Sigmoid colon (tissue), 6 donors: ENCODE measurements at regions not wholly inside any gene's neighbourhood (a gene's known extent, or its start where the extent isn't known, plus 50 kb on each side); places are given as distances from the start of the nearest gene placed in this dataset.

Experiments
- DNase-seq: peaks from one replicate; pipeline ENCODE4 v3.0.0-alpha.2; 2019
- H3K27ac ChIP-seq, 4 donors: fragments of 200-600 bp; sonication (generic); one replicate each; pipeline ENCODE4 v1.5.1; 2016 to 2019; ENCODE audit warnings: mild to moderate bottlenecking in 1 of 4
- H3K27me3 ChIP-seq, 3 donors: fragments of 200-600 bp; sonication (generic); one replicate each; pipeline ENCODE4 v1.5.1; 2019; ENCODE audit warnings: mild to moderate bottlenecking in 1 of 3
- H3K36me3 ChIP-seq, 4 donors: fragments of 200-600 bp; sonication (generic); one replicate each; pipeline ENCODE4 v1.5.1; 2016 to 2019
- H3K4me1 ChIP-seq, 4 donors: fragments of 200-600 bp; sonication (generic); one replicate each; pipeline ENCODE4 v1.5.1; 2017 to 2019
- H3K4me3 ChIP-seq, 4 donors: fragments of 200-600 bp; sonication (generic); one replicate each; pipeline ENCODE4 v1.5.1; 2017 to 2019; ENCODE audit warnings: mild to moderate bottlenecking in 2 of 4, moderate library complexity in 1 of 4
- H3K9me3 ChIP-seq, 4 donors: fragments of 200-600 bp in 3 of 4; sonication (generic) in 3 of 4; one replicate each; pipeline versions ENCODE4 v1.5.1 to v1.6.1; 2013 to 2019
- EP300 ChIP-seq, 4 donors: sonication (generic); formaldehyde crosslinking; IDR thresholded peaks; one replicate each; pipeline ENCODE4 v1.6.1; 2017; ENCODE audit warnings: antibody characterized with exemption in 4 of 4
- POLR2A ChIP-seq, 2 donors: fragments of 450-650 bp; IDR thresholded peaks; one replicate each; pipeline ENCODE4 v1.6.1; 2016; ENCODE audit warnings: antibody characterized with exemption in 2 of 2, mild to moderate bottlenecking in 2 of 2, moderate library complexity in 2 of 2
- POLR2AphosphoS5 ChIP-seq, 4 donors: sonication (generic); formaldehyde crosslinking; IDR thresholded peaks; one replicate each; pipeline ENCODE4 v1.6.1; 2017; ENCODE audit warnings: antibody characterized with exemption in 4 of 4
- WGBS, 2 donors: extraction: QIAGEN DNeasy Blood & Tissue Kit; methylation state at CpG; one replicate each; pipeline ENCODE4 v1.1.7; 2013; 5-methylcytosine and 5-hydroxymethylcytosine counted together
- intact Hi-C: fragments of 100-400 bp; cut with DNase I; formaldehyde crosslinking; loops from one replicate; pipeline ENCODE4 v1.15.1; 2023
- TF ChIP-seq, protein P1 (sequence below), 4 experiments: fragments of 450-650 bp in 3 of 4; fragments of 200-600 bp in 1 of 4; IDR thresholded peaks; one replicate each; pipeline ENCODE4 v1.5.1; 2016 to 2019; ENCODE audit warnings: antibody characterized with exemption in 4 of 4, mild to moderate bottlenecking in 3 of 4, moderate library complexity in 2 of 4
- donor health status: healthy with polysubstance abuse.
- donor health status: healthy.

DNA sequence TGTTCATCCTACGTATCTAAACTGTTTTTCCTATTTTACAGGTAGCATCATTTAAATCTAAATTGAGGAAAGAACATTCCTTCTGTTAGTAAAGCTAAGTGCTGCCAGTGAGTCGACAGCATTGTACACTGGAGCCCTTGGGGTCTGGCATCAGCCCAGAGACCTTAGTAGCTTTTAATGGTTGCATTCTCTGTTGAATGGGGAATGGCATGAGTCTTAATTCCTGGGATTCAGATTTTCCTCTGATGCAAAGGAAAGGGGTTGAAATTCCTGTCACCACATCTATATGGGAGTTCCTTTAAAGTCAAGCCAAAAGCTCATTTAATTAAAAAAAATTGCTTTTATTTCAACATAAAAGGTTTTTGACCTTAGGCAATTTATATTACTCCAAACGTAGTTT, 148.4 kb upstream of the GBE1 start:
- DNase-seq: no peak
- Histone ChIP-seq H3K9me3 (no peaks in the 10 kb centered on the region), H3K4me1 (no peaks in the 10 kb centered on the region), H3K4me3 (no peak overlapping the region), H3K27me3 (no peaks in the 10 kb centered on the region), H3K27ac (no peak overlapping the region), H3K36me3 (no peaks in the 10 kb centered on the region)
- TF ChIP-seq, protein P1, sequence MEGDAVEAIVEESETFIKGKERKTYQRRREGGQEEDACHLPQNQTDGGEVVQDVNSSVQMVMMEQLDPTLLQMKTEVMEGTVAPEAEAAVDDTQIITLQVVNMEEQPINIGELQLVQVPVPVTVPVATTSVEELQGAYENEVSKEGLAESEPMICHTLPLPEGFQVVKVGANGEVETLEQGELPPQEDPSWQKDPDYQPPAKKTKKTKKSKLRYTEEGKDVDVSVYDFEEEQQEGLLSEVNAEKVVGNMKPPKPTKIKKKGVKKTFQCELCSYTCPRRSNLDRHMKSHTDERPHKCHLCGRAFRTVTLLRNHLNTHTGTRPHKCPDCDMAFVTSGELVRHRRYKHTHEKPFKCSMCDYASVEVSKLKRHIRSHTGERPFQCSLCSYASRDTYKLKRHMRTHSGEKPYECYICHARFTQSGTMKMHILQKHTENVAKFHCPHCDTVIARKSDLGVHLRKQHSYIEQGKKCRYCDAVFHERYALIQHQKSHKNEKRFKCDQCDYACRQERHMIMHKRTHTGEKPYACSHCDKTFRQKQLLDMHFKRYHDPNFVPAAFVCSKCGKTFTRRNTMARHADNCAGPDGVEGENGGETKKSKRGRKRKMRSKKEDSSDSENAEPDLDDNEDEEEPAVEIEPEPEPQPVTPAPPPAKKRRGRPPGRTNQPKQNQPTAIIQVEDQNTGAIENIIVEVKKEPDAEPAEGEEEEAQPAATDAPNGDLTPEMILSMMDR (IDR thresholded peaks at IDR 0.05): no peak
- TF ChIP-seq POLR2AphosphoS5 (IDR thresholded peaks at IDR 0.05): no peak
- no peak for TF ChIP-seq POLR2A (IDR thresholded peaks at IDR 0.05)
- TF ChIP-seq EP300 (IDR thresholded peaks at IDR 0.05): no peak
- WGBS, 2 donors: 54 to 84% methylated on average over 3 of the region's 3 CpGs
- intact Hi-C loops: no loop called here

DNA sequence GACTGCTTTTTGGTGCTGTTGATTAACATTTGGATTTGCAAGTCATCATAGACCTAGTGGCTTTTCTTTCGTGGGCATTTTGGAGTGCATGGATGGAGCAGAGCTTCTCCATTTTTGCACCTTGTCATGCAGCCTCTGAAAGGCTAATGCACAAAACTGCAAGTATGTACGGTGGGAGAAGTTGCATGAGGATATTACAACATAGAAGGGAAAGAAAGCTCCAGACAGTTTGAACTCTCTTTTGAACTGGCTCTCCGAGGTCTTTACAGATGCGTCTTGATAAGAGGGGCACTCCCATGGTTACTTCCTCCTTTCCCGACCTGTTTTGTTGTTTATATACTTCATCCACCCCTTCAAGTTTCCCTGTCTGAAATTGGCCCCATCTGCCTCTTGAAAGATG, 147.1 kb upstream of the GBE1 start:
- no peak for DNase-seq
- intact Hi-C loops: no loop called here
- no peaks in the 10 kb centered on the region for H3K9me3 ChIP-seq

DNA sequence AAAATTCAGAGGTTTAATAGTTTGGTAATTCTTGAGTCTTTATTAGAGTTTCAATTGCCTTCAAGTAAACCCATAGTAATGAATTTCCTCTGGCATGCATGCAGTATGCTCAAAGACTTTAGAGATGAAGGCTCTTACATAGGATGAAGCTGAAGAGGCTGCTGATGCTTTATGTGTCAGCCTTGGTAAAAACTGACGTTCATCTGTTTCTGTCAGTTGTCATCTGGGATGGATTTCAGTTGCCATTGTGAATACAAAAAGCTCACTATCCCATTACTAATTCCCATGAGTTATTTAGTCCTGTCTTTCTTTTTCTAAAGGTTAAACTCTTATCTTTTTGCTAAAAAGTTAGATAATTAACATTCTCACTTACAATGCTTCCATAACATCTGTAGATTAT, 136.9 kb upstream of the GBE1 start:
- Histone ChIP-seq H3K27ac (no peak overlapping the region), H3K4me1 (no peaks in the 10 kb centered on the region), H3K9me3 (no peaks in the 10 kb centered on the region), H3K36me3 (no peaks in the 10 kb centered on the region), H3K4me3 (no peak overlapping the region), H3K27me3 (no peaks in the 10 kb centered on the region)
- TF ChIP-seq POLR2AphosphoS5 (IDR thresholded peaks at IDR 0.05) (no peak), EP300 (IDR thresholded peaks at IDR 0.05) (no peak), POLR2A (IDR thresholded peaks at IDR 0.05) (no peak)
- TF ChIP-seq, protein P1 (IDR thresholded peaks at IDR 0.05): no peak
- no peak for DNase-seq
- 73 to 79% methylated on average over 1 of the region's 1 CpG for WGBS, 2 donors
- intact Hi-C loops: no loop called here

More for the DNA sequence above, 147.1 kb upstream of the GBE1 start:
- Histone ChIP-seq H3K36me3 (no peaks in the 10 kb centered on the region), H3K4me3 (no peak overlapping the region), H3K4me1 (no peaks in the 10 kb centered on the region), H3K27ac (no peak overlapping the region), H3K27me3 (no peaks in the 10 kb centered on the region)
- WGBS, 2 donors: 30 to 37% methylated on average over 5 of the region's 5 CpGs
- TF ChIP-seq, protein P1 (IDR thresholded peaks at IDR 0.05): no peak
- no peak for TF ChIP-seq POLR2A (IDR thresholded peaks at IDR 0.05)
- no peak for TF ChIP-seq EP300 (IDR thresholded peaks at IDR 0.05)
- TF ChIP-seq POLR2AphosphoS5 (IDR thresholded peaks at IDR 0.05): no peak

DNA sequence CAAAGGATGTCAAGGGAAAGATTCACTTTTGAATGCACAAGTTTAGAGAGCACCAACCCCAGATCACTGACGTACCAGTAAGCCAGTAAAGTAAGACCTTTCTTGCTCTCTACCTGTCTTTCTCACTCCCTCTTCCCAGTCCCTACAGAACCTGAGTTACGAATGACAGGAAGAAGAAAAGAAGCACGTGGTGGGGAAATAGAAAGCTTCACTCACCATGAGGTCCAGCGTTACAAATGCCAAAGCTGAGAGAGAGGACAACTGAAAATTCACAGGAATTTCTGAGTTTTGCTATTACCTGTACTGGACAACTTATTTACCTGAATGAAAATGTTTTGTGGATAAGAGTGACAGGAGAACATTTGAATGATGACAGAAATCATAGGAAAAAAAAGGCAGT, 133.2 kb upstream of the GBE1 start:
- no peak overlapping the region for H3K27ac ChIP-seq
- H3K27me3 ChIP-seq: no peaks in the 10 kb centered on the region
- H3K36me3 ChIP-seq: no peaks in the 10 kb centered on the region
- WGBS, 2 donors: 75 to 81% methylated on average over 4 of the region's 4 CpGs
- no peak overlapping the region for H3K4me3 ChIP-seq
- no peaks in the 10 kb centered on the region for H3K4me1 ChIP-seq
- intact Hi-C loops: no loop called here
- no peak for DNase-seq
- no peak for TF ChIP-seq POLR2AphosphoS5 (IDR thresholded peaks at IDR 0.05)
- TF ChIP-seq, protein P1 (IDR thresholded peaks at IDR 0.05): no peak
- no peak for TF ChIP-seq EP300 (IDR thresholded peaks at IDR 0.05)
- TF ChIP-seq POLR2A (IDR thresholded peaks at IDR 0.05): no peak
- no peaks in the 10 kb centered on the region for H3K9me3 ChIP-seq
